ENCODE measurements at regions not wholly inside any gene's neighbourhood (a gene's known extent, or its start where the extent isn't known, plus 50 kb on each side); places are given as distances from the start of the nearest gene placed in this dataset.

GRCh38 chr5:128630121-128630520 lies 92.1 kb upstream of the FBN2 start:
- no peak for DNase-seq (ENCODE audit: low read depth, low spot score)
- Histone ChIP-seq H3K4me3 (no peak overlapping the region), H3K9ac (ENCODE audit: insufficient read length) (no peak overlapping the region), H3K9me3 (ENCODE audit: low read depth, low read length) (no peaks in the 10 kb centered on the region), H3K36me3 (ENCODE audit: insufficient read depth, low read length) (no peaks in the 10 kb centered on the region), H3K27ac (no peak overlapping the region)
- TF ChIP-seq EZH2 (IDR thresholded peaks at IDR 0.05) (no peak), POLR2AphosphoS5 (IDR thresholded peaks at IDR 0.05; ENCODE audit: borderline replicate concordance, low read depth, low read length) (no peak), FOXP2 (optimal IDR thresholded peaks at IDR 0.05; ENCODE audit: control extremely low read depth, extremely low read length, insufficient read depth) (no peak)

- Histone ChIP-seq H3K36me3 (ENCODE audit: insufficient read depth, low read length) (no peaks in the 10 kb centered on the region), H3K4me3 (no peak overlapping the region), H3K9ac (ENCODE audit: insufficient read length) (no peak overlapping the region), H3K9me3 (ENCODE audit: low read depth, low read length) (no peaks in the 10 kb centered on the region), H3K27ac (no peak overlapping the region)
- no peak for DNase-seq (ENCODE audit: low read depth, low spot score)
- TF ChIP-seq POLR2AphosphoS5 (IDR thresholded peaks at IDR 0.05; ENCODE audit: borderline replicate concordance, low read depth, low read length) (no peak), FOXP2 (optimal IDR thresholded peaks at IDR 0.05; ENCODE audit: control extremely low read depth, extremely low read length, insufficient read depth) (no peak), EZH2 (IDR thresholded peaks at IDR 0.05) (no peak)
Observed at GRCh38 chr5:128631771-128632170, 93.7 kb upstream of the FBN2 start.

GRCh38 chr5:128632264-128632663 lies 94.2 kb upstream of the FBN2 start:
- TF ChIP-seq POLR2AphosphoS5 (IDR thresholded peaks at IDR 0.05; ENCODE audit: borderline replicate concordance, low read depth, low read length) (no peak), EZH2 (IDR thresholded peaks at IDR 0.05) (no peak), FOXP2 (optimal IDR thresholded peaks at IDR 0.05; ENCODE audit: control extremely low read depth, extremely low read length, insufficient read depth) (no peak)
- H3K27ac ChIP-seq: no peak overlapping the region
- H3K4me3 ChIP-seq: no peak overlapping the region
- no peak for DNase-seq (ENCODE audit: low read depth, low spot score)
- no peaks in the 10 kb centered on the region for H3K9me3 ChIP-seq (ENCODE audit: low read depth, low read length)
- no peak overlapping the region for H3K9ac ChIP-seq (ENCODE audit: insufficient read length)
- H3K36me3 ChIP-seq (ENCODE audit: insufficient read depth, low read length): no peaks in the 10 kb centered on the region

GRCh38 chr5:128633901-128634300 lies 95.9 kb upstream of the FBN2 start:
- no peak overlapping the region for H3K4me3 ChIP-seq
- TF ChIP-seq POLR2AphosphoS5 (IDR thresholded peaks at IDR 0.05; ENCODE audit: borderline replicate concordance, low read depth, low read length) (no peak), FOXP2 (optimal IDR thresholded peaks at IDR 0.05; ENCODE audit: control extremely low read depth, extremely low read length, insufficient read depth) (no peak), EZH2 (IDR thresholded peaks at IDR 0.05) (no peak)
- H3K9me3 ChIP-seq (ENCODE audit: low read depth, low read length): no peaks in the 10 kb centered on the region
- H3K9ac ChIP-seq (ENCODE audit: insufficient read length): no peak overlapping the region
- DNase-seq (ENCODE audit: low read depth, low spot score): no peak
- H3K36me3 ChIP-seq (ENCODE audit: insufficient read depth, low read length): no peaks in the 10 kb centered on the region
- H3K27ac ChIP-seq: no peak overlapping the region

- Histone ChIP-seq H3K9ac (ENCODE audit: insufficient read length) (no peak overlapping the region), H3K36me3 (ENCODE audit: insufficient read depth, low read length) (no peaks in the 10 kb centered on the region), H3K9me3 (ENCODE audit: low read depth, low read length) (no peaks in the 10 kb centered on the region), H3K4me3 (no peak overlapping the region), H3K27ac (no peak overlapping the region)
- no peak for TF ChIP-seq FOXP2 (optimal IDR thresholded peaks at IDR 0.05; ENCODE audit: control extremely low read depth, extremely low read length, insufficient read depth)
- no peak for TF ChIP-seq EZH2 (IDR thresholded peaks at IDR 0.05)
- TF ChIP-seq POLR2AphosphoS5 (IDR thresholded peaks at IDR 0.05; ENCODE audit: borderline replicate concordance, low read depth, low read length): no peak
- no peak for DNase-seq (ENCODE audit: low read depth, low spot score)
Observed at GRCh38 chr5:128635379-128635778, 97.3 kb upstream of the FBN2 start.

- Histone ChIP-seq H3K9ac (ENCODE audit: insufficient read length) (no peak overlapping the region), H3K9me3 (ENCODE audit: low read depth, low read length) (no peaks in the 10 kb centered on the region), H3K4me3 (no peak overlapping the region), H3K27ac (no peak overlapping the region), H3K36me3 (ENCODE audit: insufficient read depth, low read length) (no peaks in the 10 kb centered on the region)
- DNase-seq (ENCODE audit: low read depth, low spot score): no peak
- TF ChIP-seq POLR2AphosphoS5 (IDR thresholded peaks at IDR 0.05; ENCODE audit: borderline replicate concordance, low read depth, low read length): no peak
- no peak for TF ChIP-seq EZH2 (IDR thresholded peaks at IDR 0.05)
- TF ChIP-seq FOXP2 (optimal IDR thresholded peaks at IDR 0.05; ENCODE audit: control extremely low read depth, extremely low read length, insufficient read depth): no peak
Observed at GRCh38 chr5:128636361-128636760, 98.3 kb upstream of the FBN2 start.

GRCh38 chr5:128637031-128637430 lies 99.0 kb upstream of the FBN2 start:
- no peak for TF ChIP-seq EZH2 (IDR thresholded peaks at IDR 0.05)
- no peak for TF ChIP-seq FOXP2 (optimal IDR thresholded peaks at IDR 0.05; ENCODE audit: control extremely low read depth, extremely low read length, insufficient read depth)
- no peak for TF ChIP-seq POLR2AphosphoS5 (IDR thresholded peaks at IDR 0.05; ENCODE audit: borderline replicate concordance, low read depth, low read length)
- DNase-seq (ENCODE audit: low read depth, low spot score): no peak
- no peak overlapping the region for H3K9ac ChIP-seq (ENCODE audit: insufficient read length)
- no peaks in the 10 kb centered on the region for H3K36me3 ChIP-seq (ENCODE audit: insufficient read depth, low read length)
- no peak overlapping the region for H3K4me3 ChIP-seq
- H3K9me3 ChIP-seq (ENCODE audit: low read depth, low read length): no peaks in the 10 kb centered on the region
- no peak overlapping the region for H3K27ac ChIP-seq

GRCh38 chr5:128641861-128642260 lies 103.8 kb upstream of the FBN2 start:
- no peak for DNase-seq (ENCODE audit: low read depth, low spot score)
- no peak overlapping the region for H3K9ac ChIP-seq (ENCODE audit: insufficient read length)
- no peaks in the 10 kb centered on the region for H3K36me3 ChIP-seq (ENCODE audit: insufficient read depth, low read length)
- H3K4me3 ChIP-seq: no peak overlapping the region
- H3K27ac ChIP-seq: no peak overlapping the region
- H3K9me3 ChIP-seq (ENCODE audit: low read depth, low read length): no peaks in the 10 kb centered on the region
- TF ChIP-seq POLR2AphosphoS5 (IDR thresholded peaks at IDR 0.05; ENCODE audit: borderline replicate concordance, low read depth, low read length) (no peak), EZH2 (IDR thresholded peaks at IDR 0.05) (no peak), FOXP2 (optimal IDR thresholded peaks at IDR 0.05; ENCODE audit: control extremely low read depth, extremely low read length, insufficient read depth) (no peak)

- Histone ChIP-seq H3K9ac (ENCODE audit: insufficient read length) (no peak overlapping the region), H3K9me3 (ENCODE audit: low read depth, low read length) (no peaks in the 10 kb centered on the region), H3K27ac (no peak overlapping the region), H3K4me3 (no peak overlapping the region), H3K36me3 (ENCODE audit: insufficient read depth, low read length) (no peaks in the 10 kb centered on the region)
- TF ChIP-seq POLR2AphosphoS5 (IDR thresholded peaks at IDR 0.05; ENCODE audit: borderline replicate concordance, low read depth, low read length): no peak
- TF ChIP-seq FOXP2 (optimal IDR thresholded peaks at IDR 0.05; ENCODE audit: control extremely low read depth, extremely low read length, insufficient read depth): no peak
- TF ChIP-seq EZH2 (IDR thresholded peaks at IDR 0.05): no peak
- no peak for DNase-seq (ENCODE audit: low read depth, low spot score)
Observed at GRCh38 chr5:128644863-128645262, 106.8 kb upstream of the FBN2 start.

All from SK-N-MC (cell line).